Skeletal muscle tissue (tissue), 3 donors: ENCODE measurements at regions not wholly inside any gene's neighbourhood (a gene's known extent, or its start where the extent isn't known, plus 50 kb on each side); places are given as distances from the start of the nearest gene placed in this dataset.

Experiments
- H3K27ac ChIP-seq: one replicate; pipeline ENCODE4 v1.7.0; 2013; ENCODE audit warnings: mild to moderate bottlenecking, low read depth, low read length, inconsistent platforms
- H3K27me3 ChIP-seq, 3 donors: one replicate each; pipeline ENCODE4 v1.7.0; 2013; ENCODE audit warnings: low read length in 3 of 3; ENCODE audit not compliant: control insufficient read depth in 3 of 3, insufficient read depth in 3 of 3
- H3K36me3 ChIP-seq, 3 donors: one replicate each; pipeline ENCODE4 v1.7.0; 2013; ENCODE audit warnings: low read length in 3 of 3; ENCODE audit not compliant: control insufficient read depth in 3 of 3, insufficient read depth in 3 of 3
- H3K4me1 ChIP-seq, 3 donors: one replicate each; pipeline ENCODE4 v1.7.0; 2013; ENCODE audit warnings: low read length in 3 of 3, mild to moderate bottlenecking in 3 of 3; ENCODE audit not compliant: control insufficient read depth in 3 of 3, insufficient read depth in 3 of 3
- H3K4me3 ChIP-seq, 3 donors: one replicate each; pipeline ENCODE4 v1.7.0; 2013; ENCODE audit warnings: low read length in 3 of 3
- H3K9ac ChIP-seq, 3 donors: one replicate each; pipeline ENCODE4 v1.7.0; 2013; ENCODE audit warnings: low read length in 3 of 3, mild to moderate bottlenecking in 3 of 3, moderate library complexity in 2 of 3, low read depth in 1 of 3
- H3K9me3 ChIP-seq, 3 donors: one replicate each; pipeline ENCODE4 v1.7.0; 2013; ENCODE audit warnings: low read length in 3 of 3; ENCODE audit not compliant: control insufficient read depth in 3 of 3
- donor health status: Osteomylitis.

DNA sequence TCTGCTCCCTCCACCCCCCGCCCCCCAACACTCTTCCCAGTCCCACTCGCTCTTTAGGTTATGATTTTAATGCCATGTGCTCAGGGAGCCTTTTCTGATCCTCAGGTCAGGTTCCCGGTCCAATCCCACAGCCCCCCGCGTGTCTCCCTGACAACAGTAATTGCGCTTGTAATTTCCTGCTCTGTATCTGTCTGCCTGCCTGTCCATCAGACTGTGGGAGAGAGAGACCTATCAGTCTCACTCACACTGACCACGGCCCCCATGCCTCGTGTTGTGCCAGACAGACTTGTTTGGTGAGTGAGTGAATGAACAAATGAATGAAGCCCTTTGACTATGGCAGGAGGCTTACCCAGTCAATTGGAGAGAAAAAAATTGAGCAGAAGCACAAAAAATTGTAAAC is 50.8 kb upstream of the ECE1 start:
- Histone ChIP-seq H3K9ac (peak overlapping the region in 1 of 3 donors; percentile 3), H3K27ac (no peak overlapping the region), H3K27me3 (peaks cover 0 to 3% (median 0%) of the 10 kb centered on the region in 3 donors), H3K4me3 (no peak overlapping the region), H3K4me1 (peaks cover 51 to 83% (median 52%) of the 10 kb centered on the region in 3 donors), H3K9me3 (no peaks in the 10 kb centered on the region), H3K36me3 (no peaks in the 10 kb centered on the region)

DNA sequence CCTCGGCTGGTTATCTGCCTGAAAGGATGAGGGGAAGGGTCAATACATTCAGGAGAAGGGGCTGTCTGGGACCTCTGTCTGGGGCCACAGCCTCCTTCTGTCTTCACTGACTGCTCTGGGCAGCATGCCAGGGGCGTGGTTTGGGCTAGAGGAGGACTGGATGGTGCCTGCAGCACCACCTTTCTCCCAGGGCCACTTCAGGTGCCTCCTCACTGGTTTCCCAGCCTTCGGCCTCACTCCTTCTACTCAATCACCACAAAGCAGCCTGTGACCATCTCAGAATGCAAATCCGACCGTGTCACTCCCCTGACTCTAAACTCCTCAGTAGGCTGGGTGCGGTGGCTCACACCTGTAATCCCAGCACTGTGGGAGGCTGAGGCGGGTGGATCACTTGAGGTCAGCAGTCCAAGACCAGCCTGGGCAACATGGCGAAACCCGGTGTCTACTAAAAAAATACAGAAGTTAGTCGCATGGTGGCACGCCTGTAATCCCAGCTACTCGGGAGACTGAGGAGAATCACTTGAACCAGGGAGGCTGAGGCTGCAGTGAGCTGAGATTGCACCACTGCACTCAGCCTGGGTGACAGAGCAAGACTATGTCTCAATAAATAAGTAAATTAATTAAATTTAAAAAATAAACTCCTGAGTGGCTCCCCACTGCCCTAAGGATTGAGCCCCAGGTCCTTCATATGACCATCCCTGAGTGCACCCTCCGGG is 50.1 kb upstream of the ECE1 start:
- no peak overlapping the region for H3K27ac ChIP-seq
- peaks cover 0 to 7% (median 5%) of the 10 kb centered on the region in 3 donors for H3K27me3 ChIP-seq
- H3K4me3 ChIP-seq = no peak overlapping the region
- no peaks in the 10 kb centered on the region for H3K9me3 ChIP-seq
- H3K4me1 ChIP-seq = peaks cover 52 to 86% (median 55%) of the 10 kb centered on the region in 3 donors
- H3K9ac ChIP-seq = no peak overlapping the region
- H3K36me3 ChIP-seq = no peaks in the 10 kb centered on the region
